HCT116 (cell line): ENCODE measurements at regions not wholly inside any gene's neighbourhood (a gene's known extent, or its start where the extent isn't known, plus 50 kb on each side); places are given as distances from the start of the nearest gene placed in this dataset.
"Not testable (repeated sequence)": the region's sequence is repeated elsewhere in the genome, so short reads cannot be mapped to it uniquely, and the experiment has no call there.

Experiments
- ATAC-seq: fragments of 200-7000 bp; cut with Tn5 transposase; 2 replicates; pipeline ENCODE4 v1.9.1; 2020; ENCODE audit warnings: mild to moderate bottlenecking, moderate library complexity
- BruUV-seq: library from RNA; stranded (reverse); fragments of 400-500 nt; replicated peaks from 2 replicates; lab custom pipeline; 2021; lab: Mats Ljungman, UMichigan
- CTCF ChIA-PET: fragments of 300-600 bp; sonication (Branson Sonifier 250); formaldehyde crosslinking; loops from one replicate; lab custom pipeline; 2021; ENCODE audit warnings: antibody characterized with exemption; lab: Charles Lee
- POLR2A ChIA-PET: fragments of 300-600, 350-600 bp; sonication (Branson Sonifier 250); formaldehyde crosslinking; loops from one replicate; lab custom pipeline; 2021; ENCODE audit warnings: antibody characterized with exemption; lab: Charles Lee
- RAD21 ChIA-PET, 2 experiments: fragments of 300-600 bp; sonication (Branson Sonifier 250); formaldehyde crosslinking; loops; one replicate each; lab custom pipeline; 2023; ENCODE audit warnings: low total read pairs in 2 of 2; ENCODE audit not compliant: uncharacterized antibody in 2 of 2, unreplicated experiment in 2 of 2, low non-redundant PET in 1 of 2; lab: Charles Lee
- DNase-seq: peaks from one replicate; pipeline ENCODE4 v3.0.0-alpha.2; 2010; ENCODE audit warnings: low read depth, low spot score
- H2AFZ ChIP-seq: fragments of 200-600 bp; shearing (Covaris generic), sonication (generic); 2 replicates; pipeline ENCODE4 v1.6.1; 2017; ENCODE audit warnings: low read depth, mixed run types, mixed read lengths, antibody characterized with exemption, low read length; ENCODE audit not compliant: poor library complexity, severe bottlenecking
- H3K27ac ChIP-seq: 2 replicates; pipeline ENCODE4 v1.5.1; 2012; ENCODE audit warnings: low read depth, low read length
- H3K27me3 ChIP-seq: fragments of 200-600 bp; sonication (generic); 2 replicates; pipeline ENCODE4 v1.6.1; 2016; ENCODE audit warnings: mixed run types, low read length, mixed read lengths; ENCODE audit not compliant: insufficient read depth
- H3K36me3 ChIP-seq, 2 experiments: fragments of 200-500 bp in 1 of 2; fragments of 200-600 bp in 1 of 2; sonication (Bioruptor generic) in 1 of 2; sonication (generic) in 1 of 2; 2 replicates each; pipeline versions ENCODE4 v1.5.1 to v1.6.1; 2014 to 2016; ENCODE audit warnings: low read length in 2 of 2, inconsistent platforms in 1 of 2, mixed read lengths in 1 of 2, mixed run types in 1 of 2; ENCODE audit not compliant: insufficient read depth in 2 of 2, control insufficient read depth in 1 of 2
- H3K4me1 ChIP-seq, 2 experiments: fragments of 200-600 bp in 1 of 2; sonication (generic) in 1 of 2; 2 replicates each; pipeline versions ENCODE4 v1.5.1 to v1.6.1; 2012 to 2017; ENCODE audit warnings: low read length in 2 of 2, inconsistent platforms in 1 of 2, mild to moderate bottlenecking in 1 of 2, mixed read lengths in 1 of 2, mixed run types in 1 of 2, moderate library complexity in 1 of 2; ENCODE audit not compliant: insufficient read depth in 2 of 2, control insufficient read depth in 1 of 2
- H3K4me2 ChIP-seq: fragments of 200-600 bp; sonication (generic); 2 replicates; pipeline ENCODE4 v1.6.1; 2017; ENCODE audit warnings: mixed run types, low read length, mixed read lengths
- H3K4me3 ChIP-seq, 2 experiments: fragments of 200-600 bp in 1 of 2; sonication (generic) in 1 of 2; replicated peaks in 1 of 2; 2 replicates each; pipeline ENCODE4 v1.5.1; 2011 to 2016; ENCODE audit warnings: low read length in 2 of 2, control low read depth in 1 of 2, low read depth in 1 of 2, mild to moderate bottlenecking in 1 of 2, mixed read lengths in 1 of 2, mixed run types in 1 of 2
- H3K79me2 ChIP-seq: fragments of 200-600 bp; sonication (generic); 2 replicates; pipeline ENCODE4 v1.6.1; 2017; ENCODE audit warnings: mild to moderate bottlenecking, mixed run types, low read length, moderate library complexity, mixed read lengths; ENCODE audit not compliant: insufficient read depth
- H3K9ac ChIP-seq: fragments of 200-600 bp; sonication (generic); 2 replicates; pipeline ENCODE4 v1.6.1; 2016; ENCODE audit warnings: low read length, mixed read lengths
- H3K9me2 ChIP-seq: fragments of 200-600 bp; sonication (generic), shearing (Covaris generic); 2 replicates; pipeline ENCODE4 v1.6.1; 2017; ENCODE audit warnings: mixed run types, mild to moderate bottlenecking, moderate library complexity; ENCODE audit not compliant: insufficient read depth
- H3K9me3 ChIP-seq, 2 experiments: fragments of 200-500 bp in 1 of 2; fragments of 200-600 bp in 1 of 2; sonication (Bioruptor generic) in 1 of 2; sonication (generic) in 1 of 2; 2 replicates each; pipeline ENCODE4 v1.6.1; 2014 to 2017; ENCODE audit warnings: low read length in 2 of 2, mixed read lengths in 2 of 2, inconsistent platforms in 1 of 2, low read depth in 1 of 2, mild to moderate bottlenecking in 1 of 2, mixed run types in 1 of 2, moderate library complexity in 1 of 2; ENCODE audit not compliant: control insufficient read depth in 1 of 2, insufficient read depth in 1 of 2
- H4K20me1 ChIP-seq: fragments of 200-600 bp; sonication (generic), shearing (Covaris generic); 2 replicates; pipeline ENCODE4 v1.6.1; 2017; ENCODE audit warnings: mixed run types, mild to moderate bottlenecking, moderate library complexity; ENCODE audit not compliant: insufficient read depth
- ATF3 ChIP-seq: IDR thresholded peaks from 2 replicates; pipeline ENCODE4 v1.6.1; 2012
- FOSL1 ChIP-seq: IDR thresholded peaks from 2 replicates; pipeline ENCODE4 v1.6.1; 2012; ENCODE audit warnings: low read depth
- JUND ChIP-seq: IDR thresholded peaks from 2 replicates; pipeline ENCODE4 v1.6.1; 2012
- POLR2A ChIP-seq: IDR thresholded peaks from 2 replicates; pipeline ENCODE4 v1.7.0; 2011; ENCODE audit warnings: borderline replicate concordance; ENCODE audit not compliant: insufficient read depth, insufficient read length; ENCODE audit errors: extremely low read depth
- REST ChIP-seq: IDR thresholded peaks from 2 replicates; pipeline ENCODE4 v1.6.1; 2012; ENCODE audit warnings: low read depth
- SIN3A ChIP-seq: IDR thresholded peaks from 2 replicates; pipeline ENCODE4 v1.6.1; 2012; ENCODE audit warnings: low read depth
- YY1 ChIP-seq: IDR thresholded peaks from 2 replicates; pipeline ENCODE4 v1.6.1; 2011; ENCODE audit warnings: low read length, low read depth, moderate library complexity, mild to moderate bottlenecking; ENCODE audit not compliant: insufficient replicate concordance; ENCODE audit errors: extremely low read depth
- ZBTB33 ChIP-seq: IDR thresholded peaks from 2 replicates; pipeline ENCODE4 v1.6.1; 2011; ENCODE audit warnings: mild to moderate bottlenecking, low read length, moderate library complexity; ENCODE audit not compliant: insufficient replicate concordance; ENCODE audit errors: extremely low read depth
- ZFX ChIP-seq: fragments of 450-650 bp; IDR thresholded peaks from 2 replicates; pipeline ENCODE4 v1.6.1; 2017
- intact Hi-C: fragments of 100-400 bp; cut with micrococcal nuclease; formaldehyde crosslinking; loops from 2 replicates; pipeline ENCODE4 v1.10.0; 2022

GRCh38 chr1:829932-830331 lies 93.8 kb upstream of the SAMD11 start:
- intact Hi-C loops, H2AFZ ChIP-seq, DNase-seq, H3K79me2 ChIP-seq, H3K27me3 ChIP-seq, H3K9me3 ChIP-seq, H3K4me3 ChIP-seq, CTCF ChIA-PET, H3K4me2 ChIP-seq, H3K9me2 ChIP-seq, RAD21 ChIA-PET, H4K20me1 ChIP-seq, H3K4me1 ChIP-seq, H3K9ac ChIP-seq, POLR2A ChIA-PET, ATAC-seq, H3K36me3 ChIP-seq, H3K27ac ChIP-seq, BruUV-seq: not testable (repeated sequence)

- H3K4me2 ChIP-seq, H3K27me3 ChIP-seq, RAD21 ChIA-PET, DNase-seq, H3K4me3 ChIP-seq, CTCF ChIA-PET, H3K9ac ChIP-seq, H3K79me2 ChIP-seq, POLR2A ChIA-PET, intact Hi-C loops, BruUV-seq, H3K9me2 ChIP-seq, H2AFZ ChIP-seq, H4K20me1 ChIP-seq, H3K36me3 ChIP-seq, H3K27ac ChIP-seq, H3K4me1 ChIP-seq, H3K9me3 ChIP-seq, ATAC-seq: not testable (repeated sequence)
These were observed 93.0 kb upstream of the SAMD11 start for GRCh38 chr1:830750-831149.

- Histone ChIP-seq H3K4me1 (no peaks in the 10 kb centered on the region), H3K4me3 (no peak overlapping the region), H3K9ac (no peak overlapping the region), H3K9me2 (no peaks in the 10 kb centered on the region), H3K36me3 (no peaks in the 10 kb centered on the region), H2AFZ (no peak overlapping the region), H3K4me2 (no peak overlapping the region), H3K79me2 (no peaks in the 10 kb centered on the region), H4K20me1 (no peaks in the 10 kb centered on the region), H3K27me3 (no peaks in the 10 kb centered on the region), H3K27ac (no peak overlapping the region), H3K9me3 (no peaks in the 10 kb centered on the region)
- BruUV-seq, result no TSS peak
- ChIA-PET RAD21 (no interaction called here), CTCF (no interaction called here), POLR2A (no interaction called here)
- DNase-seq (no peak), ATAC-seq (no peak)
- intact Hi-C loops, result no loop called here
- no peak for TF ChIP-seq YY1
- TF ChIP-seq REST, result no peak
- TF ChIP-seq POLR2A, result no peak
- TF ChIP-seq ATF3, result no peak
- TF ChIP-seq FOSL1, result no peak
- no peak for TF ChIP-seq ZFX
- TF ChIP-seq JUND, result no peak
- TF ChIP-seq SIN3A, result no peak
- TF ChIP-seq ZBTB33, result no peak
These were observed 92.2 kb upstream of the SAMD11 start for GRCh38 chr1:831522-831921.
